ENCODE measurements at regions not wholly inside any gene's neighbourhood (a gene's known extent, or its start where the extent isn't known, plus 50 kb on each side); places are given as distances from the start of the nearest gene placed in this dataset.

DNA sequence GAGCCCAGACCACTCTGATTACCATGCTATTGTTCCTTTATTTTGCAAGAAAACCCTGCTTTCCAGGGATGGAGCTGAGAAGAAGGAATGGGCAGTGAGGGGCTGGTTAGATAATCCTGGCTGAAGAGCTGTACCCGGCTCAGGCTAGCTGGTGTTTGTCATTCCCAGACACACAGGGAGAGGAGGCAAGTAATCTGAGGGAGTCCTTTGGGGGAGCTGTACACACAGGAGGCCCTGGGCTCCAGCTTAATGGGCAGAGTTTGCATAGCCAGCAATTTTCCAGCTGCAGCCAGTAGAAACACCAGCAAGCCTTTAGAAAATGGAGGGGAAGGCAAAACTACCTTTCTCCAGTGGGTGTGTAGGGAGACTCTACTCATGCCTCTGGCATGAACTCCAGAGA, 259.3 kb downstream of the SOX11 start:
- TF ChIP-seq, protein P1, sequence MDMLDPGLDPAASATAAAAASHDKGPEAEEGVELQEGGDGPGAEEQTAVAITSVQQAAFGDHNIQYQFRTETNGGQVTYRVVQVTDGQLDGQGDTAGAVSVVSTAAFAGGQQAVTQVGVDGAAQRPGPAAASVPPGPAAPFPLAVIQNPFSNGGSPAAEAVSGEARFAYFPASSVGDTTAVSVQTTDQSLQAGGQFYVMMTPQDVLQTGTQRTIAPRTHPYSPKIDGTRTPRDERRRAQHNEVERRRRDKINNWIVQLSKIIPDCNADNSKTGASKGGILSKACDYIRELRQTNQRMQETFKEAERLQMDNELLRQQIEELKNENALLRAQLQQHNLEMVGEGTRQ (CRISPR knock-in tag; IDR thresholded peaks at IDR 0.05), result no peak
- TF ChIP-seq ZNF423 (CRISPR knock-in tag; IDR thresholded peaks at IDR 0.05), result no peak
- no peak for TF ChIP-seq CBFB (CRISPR knock-in tag; IDR thresholded peaks at IDR 0.05; ENCODE audit: low read depth)
- TF ChIP-seq RELA (CRISPR knock-in tag; IDR thresholded peaks at IDR 0.05; ENCODE audit: borderline replicate concordance), result no peak
- no peak for TF ChIP-seq ZNF263 (CRISPR knock-in tag; IDR thresholded peaks at IDR 0.05; ENCODE audit: low read depth)
- TF ChIP-seq, protein P2, sequence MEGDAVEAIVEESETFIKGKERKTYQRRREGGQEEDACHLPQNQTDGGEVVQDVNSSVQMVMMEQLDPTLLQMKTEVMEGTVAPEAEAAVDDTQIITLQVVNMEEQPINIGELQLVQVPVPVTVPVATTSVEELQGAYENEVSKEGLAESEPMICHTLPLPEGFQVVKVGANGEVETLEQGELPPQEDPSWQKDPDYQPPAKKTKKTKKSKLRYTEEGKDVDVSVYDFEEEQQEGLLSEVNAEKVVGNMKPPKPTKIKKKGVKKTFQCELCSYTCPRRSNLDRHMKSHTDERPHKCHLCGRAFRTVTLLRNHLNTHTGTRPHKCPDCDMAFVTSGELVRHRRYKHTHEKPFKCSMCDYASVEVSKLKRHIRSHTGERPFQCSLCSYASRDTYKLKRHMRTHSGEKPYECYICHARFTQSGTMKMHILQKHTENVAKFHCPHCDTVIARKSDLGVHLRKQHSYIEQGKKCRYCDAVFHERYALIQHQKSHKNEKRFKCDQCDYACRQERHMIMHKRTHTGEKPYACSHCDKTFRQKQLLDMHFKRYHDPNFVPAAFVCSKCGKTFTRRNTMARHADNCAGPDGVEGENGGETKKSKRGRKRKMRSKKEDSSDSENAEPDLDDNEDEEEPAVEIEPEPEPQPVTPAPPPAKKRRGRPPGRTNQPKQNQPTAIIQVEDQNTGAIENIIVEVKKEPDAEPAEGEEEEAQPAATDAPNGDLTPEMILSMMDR (IDR thresholded peaks at IDR 0.05), result no peak
- no peak for TF ChIP-seq TEAD1 (CRISPR knock-in tag; IDR thresholded peaks at IDR 0.05)
- TF ChIP-seq, protein P3, sequence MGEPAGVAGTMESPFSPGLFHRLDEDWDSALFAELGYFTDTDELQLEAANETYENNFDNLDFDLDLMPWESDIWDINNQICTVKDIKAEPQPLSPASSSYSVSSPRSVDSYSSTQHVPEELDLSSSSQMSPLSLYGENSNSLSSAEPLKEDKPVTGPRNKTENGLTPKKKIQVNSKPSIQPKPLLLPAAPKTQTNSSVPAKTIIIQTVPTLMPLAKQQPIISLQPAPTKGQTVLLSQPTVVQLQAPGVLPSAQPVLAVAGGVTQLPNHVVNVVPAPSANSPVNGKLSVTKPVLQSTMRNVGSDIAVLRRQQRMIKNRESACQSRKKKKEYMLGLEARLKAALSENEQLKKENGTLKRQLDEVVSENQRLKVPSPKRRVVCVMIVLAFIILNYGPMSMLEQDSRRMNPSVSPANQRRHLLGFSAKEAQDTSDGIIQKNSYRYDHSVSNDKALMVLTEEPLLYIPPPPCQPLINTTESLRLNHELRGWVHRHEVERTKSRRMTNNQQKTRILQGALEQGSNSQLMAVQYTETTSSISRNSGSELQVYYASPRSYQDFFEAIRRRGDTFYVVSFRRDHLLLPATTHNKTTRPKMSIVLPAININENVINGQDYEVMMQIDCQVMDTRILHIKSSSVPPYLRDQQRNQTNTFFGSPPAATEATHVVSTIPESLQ (CRISPR knock-in tag; IDR thresholded peaks at IDR 0.05), result no peak
- TF ChIP-seq TCF7 (CRISPR knock-in tag; IDR thresholded peaks at IDR 0.05; ENCODE audit: low read depth), result no peak
- TF ChIP-seq NR3C1 (CRISPR knock-in tag; conservative IDR thresholded peaks at IDR 0.05; ENCODE audit: low read depth), result no peak
- TF ChIP-seq NFE2L1 (CRISPR knock-in tag; IDR thresholded peaks at IDR 0.05), result no peak
- no peak for TF ChIP-seq TEAD4 (CRISPR knock-in tag; IDR thresholded peaks at IDR 0.05)
- TF ChIP-seq ZNF121 (CRISPR knock-in tag; IDR thresholded peaks at IDR 0.05), result no peak
- TF ChIP-seq NR2C2 (CRISPR knock-in tag; IDR thresholded peaks at IDR 0.05), result no peak

All from WTC11 (cell line).